Breast epithelium (tissue), 4 donors: ENCODE measurements at regions not wholly inside any gene's neighbourhood (a gene's known extent, or its start where the extent isn't known, plus 50 kb on each side); places are given as distances from the start of the nearest gene placed in this dataset.

Experiments used
- DNase-seq, 2 donors: peaks; one replicate each; pipeline ENCODE4 v3.0.0-alpha.2; 2019; ENCODE audit warnings: low spot score in 2 of 2
- H3K27ac ChIP-seq, 2 donors: fragments of 200-600 bp; sonication (generic) in 1 of 2; one replicate each; pipeline ENCODE4 v1.5.1; 2016 to 2019; ENCODE audit warnings: mild to moderate bottlenecking in 1 of 2
- H3K27me3 ChIP-seq, 2 donors: fragments of 200-600 bp; sonication (generic) in 1 of 2; one replicate each; pipeline versions ENCODE4 v1.5.1 to v1.6.0; 2017 to 2019; ENCODE audit warnings: control low read depth in 1 of 2, mild to moderate bottlenecking in 1 of 2
- H3K36me3 ChIP-seq: fragments of 200-600 bp; one replicate; pipeline ENCODE4 v1.5.1; 2019
- H3K4me1 ChIP-seq, 2 donors: fragments of 200-600 bp; sonication (generic); one replicate each; pipeline ENCODE4 v1.5.1; 2016 to 2019; ENCODE audit warnings: control low read depth in 1 of 2
- H3K4me3 ChIP-seq, 3 donors: fragments of 200-600 bp; sonication (generic); 1 replicate in 2 of 3; 2 replicates in 1 of 3; pipeline ENCODE4 v1.5.1; 2016 to 2019; ENCODE audit warnings: mild to moderate bottlenecking in 3 of 3, moderate library complexity in 2 of 3
- H3K9me3 ChIP-seq, 2 donors: fragments of 200-600 bp; sonication (generic) in 1 of 2; one replicate each; pipeline ENCODE4 v1.5.1; 2016 to 2019; ENCODE audit warnings: control low read depth in 1 of 2
- CTCF ChIP-seq, 3 donors: fragments of 450-650 bp; IDR thresholded peaks; one replicate each; pipeline ENCODE4 v1.5.1; 2016 to 2017; ENCODE audit warnings: antibody characterized with exemption in 3 of 3, mild to moderate bottlenecking in 3 of 3, moderate library complexity in 3 of 3
- POLR2A ChIP-seq: fragments of 450-650 bp; IDR thresholded peaks from one replicate; pipeline ENCODE4 v1.6.1; 2016; ENCODE audit warnings: antibody characterized with exemption, mild to moderate bottlenecking, moderate library complexity
- POLR2AphosphoS5 ChIP-seq, 3 donors: sonication (generic); formaldehyde crosslinking; IDR thresholded peaks; one replicate each; pipeline ENCODE4 v1.6.1; 2017; ENCODE audit warnings: antibody characterized with exemption in 3 of 3
- intact Hi-C: fragments of 100-400 bp; cut with DNase I; formaldehyde crosslinking; loops from one replicate; pipeline ENCODE4 v1.15.1; 2023; ENCODE audit warnings: low total_unique reads

GRCh38 chr21:28723646-28724045, 269.0 kb downstream of the LTN1 start:
- Histone ChIP-seq H3K4me3 (no peak overlapping the region), H3K4me1 (no peaks in the 10 kb centered on the region), H3K36me3 (no peaks in the 10 kb centered on the region), H3K27me3 (no peaks in the 10 kb centered on the region), H3K27ac (no peak overlapping the region), H3K9me3 (no peaks in the 10 kb centered on the region)
- intact Hi-C loops = no loop called here
- no peak for DNase-seq
- no peak for TF ChIP-seq CTCF (IDR thresholded peaks at IDR 0.05)

- H3K27me3 ChIP-seq = no peaks in the 10 kb centered on the region
- no peaks in the 10 kb centered on the region for H3K36me3 ChIP-seq
- no peak overlapping the region for H3K27ac ChIP-seq
- intact Hi-C loops = loop anchor here (10.0 kb wide), 1 partner anchor 175 kb away; no protein-coding TSS in a partner anchor
- no peak overlapping the region for H3K4me3 ChIP-seq
- DNase-seq = no peak
- no peaks in the 10 kb centered on the region for H3K9me3 ChIP-seq
- no peaks in the 10 kb centered on the region for H3K4me1 ChIP-seq
- TF ChIP-seq POLR2AphosphoS5 (IDR thresholded peaks at IDR 0.05) = no peak
- no peak for TF ChIP-seq CTCF (IDR thresholded peaks at IDR 0.05)
- TF ChIP-seq POLR2A = no peak
Measured at GRCh38 chr21:28719723-28720122, 273.0 kb downstream of the LTN1 start.

GRCh38 chr21:28714777-28715464, 277.8 kb downstream of the LTN1 start:
- H3K4me3 ChIP-seq = no peak overlapping the region
- no peaks in the 10 kb centered on the region for H3K9me3 ChIP-seq
- H3K27me3 ChIP-seq = no peaks in the 10 kb centered on the region
- intact Hi-C loops = loop anchor here (10.0 kb wide), 1 partner anchor 170 kb away; no protein-coding TSS in a partner anchor
- H3K4me1 ChIP-seq = no peaks in the 10 kb centered on the region
- H3K27ac ChIP-seq = no peak overlapping the region
- no peaks in the 10 kb centered on the region for H3K36me3 ChIP-seq
- TF ChIP-seq POLR2AphosphoS5 (IDR thresholded peaks at IDR 0.05) = no peak
- TF ChIP-seq POLR2A = no peak
- no peak for TF ChIP-seq CTCF (IDR thresholded peaks at IDR 0.05)
- DNase-seq = no peak

- no peak for DNase-seq
- no peaks in the 10 kb centered on the region for H3K27me3 ChIP-seq
- H3K9me3 ChIP-seq = no peaks in the 10 kb centered on the region
- TF ChIP-seq CTCF (IDR thresholded peaks at IDR 0.05) (no peak), POLR2A (no peak), POLR2AphosphoS5 (IDR thresholded peaks at IDR 0.05) (no peak)
- H3K27ac ChIP-seq = no peak overlapping the region
- H3K4me3 ChIP-seq = no peak overlapping the region
- H3K4me1 ChIP-seq = no peaks in the 10 kb centered on the region
- no peaks in the 10 kb centered on the region for H3K36me3 ChIP-seq
- intact Hi-C loops = loop anchor here (10.0 kb wide), 1 partner anchor 168 kb away; no protein-coding TSS in a partner anchor
Measured at GRCh38 chr21:28712411-28712810, 280.3 kb downstream of the LTN1 start.

GRCh38 chr21:28705616-28706015, 287.1 kb downstream of the LTN1 start:
- no peak overlapping the region for H3K27ac ChIP-seq

More at GRCh38 chr21:28705616-28706015, 287.1 kb downstream of the LTN1 start:
- intact Hi-C loops = no loop called here
- H3K27me3 ChIP-seq = no peaks in the 10 kb centered on the region
- no peak for DNase-seq
- no peak overlapping the region for H3K4me3 ChIP-seq
- no peaks in the 10 kb centered on the region for H3K36me3 ChIP-seq
- TF ChIP-seq POLR2A = no peak
- TF ChIP-seq CTCF (IDR thresholded peaks at IDR 0.05) = no peak
- TF ChIP-seq POLR2AphosphoS5 (IDR thresholded peaks at IDR 0.05) = no peak
- peaks cover 0 to 5% of the 10 kb centered on the region in 2 donors for H3K9me3 ChIP-seq
- H3K4me1 ChIP-seq = no peaks in the 10 kb centered on the region
